Right lobe of liver (tissue), 4 donors: ENCODE measurements at regions not wholly inside any gene's neighbourhood (a gene's known extent, or its start where the extent isn't known, plus 50 kb on each side); places are given as distances from the start of the nearest gene placed in this dataset.

Experiments
- CTCF ChIP-seq, 4 donors: fragments of 200-600 bp in 3 of 4; fragments of 450-650 bp in 1 of 4; IDR thresholded peaks; one replicate each; pipeline versions ENCODE4 v1.5.1 to v1.8.0; 2016 to 2022; ENCODE audit warnings: antibody characterized with exemption in 4 of 4, mild to moderate bottlenecking in 2 of 4
- POLR2A ChIP-seq: fragments of 450-650 bp; IDR thresholded peaks from one replicate; pipeline ENCODE4 v1.6.1; 2017; ENCODE audit warnings: antibody characterized with exemption, mild to moderate bottlenecking
- donor health status: DM: no; HTN: no; CAD: no.
- donor health status: DM: no; HTN: no; CAD: no.
- donor health status: DM: no; HTN: yes; CAD: no.

- no peak for TF ChIP-seq CTCF (IDR thresholded peaks at IDR 0.05)
- TF ChIP-seq POLR2A: no peak
Observed at GRCh38 chr6:54689620-54690019, 157.0 kb upstream of the FAM83B start.
